ENCODE measurements at regions not wholly inside any gene's neighbourhood (a gene's known extent, or its start where the extent isn't known, plus 50 kb on each side); places are given as distances from the start of the nearest gene placed in this dataset.
A peak's percentile ranks its signal among the peaks of the same experiment; 100 is the strongest.
"Not testable (repeated sequence)": the region's sequence is repeated elsewhere in the genome, so short reads cannot be mapped to it uniquely, and the experiment has no call there.

DNA sequence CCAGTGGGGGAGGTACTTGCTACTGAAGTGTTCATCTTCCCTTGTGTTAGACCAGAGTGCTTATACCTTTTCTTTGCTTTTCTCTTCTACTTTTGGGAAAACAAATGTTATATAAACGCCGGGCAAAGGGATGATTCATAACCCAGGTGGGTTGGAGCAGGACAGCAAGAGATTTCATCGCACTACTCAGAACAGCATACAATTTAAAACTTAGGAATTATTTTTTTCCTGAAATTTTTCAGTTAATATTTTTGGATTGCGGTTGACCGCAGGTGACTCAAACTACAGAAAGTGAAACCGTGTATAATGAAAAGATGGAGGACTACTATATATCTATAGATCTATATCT, 270.0 kb upstream of the RGMA start:
- H3K27ac ChIP-seq, result no peak overlapping the region
- POLR2A ChIA-PET (ENCODE audit: low non-redundant PET), result no interaction called here
- CTCF ChIA-PET, result interaction anchor here (0.5 to 0.6 kb wide), 2 partner anchors 87 to 789 kb away, joined by 4 to 5 read pairs; no protein-coding TSS in a partner anchor
- TF ChIP-seq, protein P1, sequence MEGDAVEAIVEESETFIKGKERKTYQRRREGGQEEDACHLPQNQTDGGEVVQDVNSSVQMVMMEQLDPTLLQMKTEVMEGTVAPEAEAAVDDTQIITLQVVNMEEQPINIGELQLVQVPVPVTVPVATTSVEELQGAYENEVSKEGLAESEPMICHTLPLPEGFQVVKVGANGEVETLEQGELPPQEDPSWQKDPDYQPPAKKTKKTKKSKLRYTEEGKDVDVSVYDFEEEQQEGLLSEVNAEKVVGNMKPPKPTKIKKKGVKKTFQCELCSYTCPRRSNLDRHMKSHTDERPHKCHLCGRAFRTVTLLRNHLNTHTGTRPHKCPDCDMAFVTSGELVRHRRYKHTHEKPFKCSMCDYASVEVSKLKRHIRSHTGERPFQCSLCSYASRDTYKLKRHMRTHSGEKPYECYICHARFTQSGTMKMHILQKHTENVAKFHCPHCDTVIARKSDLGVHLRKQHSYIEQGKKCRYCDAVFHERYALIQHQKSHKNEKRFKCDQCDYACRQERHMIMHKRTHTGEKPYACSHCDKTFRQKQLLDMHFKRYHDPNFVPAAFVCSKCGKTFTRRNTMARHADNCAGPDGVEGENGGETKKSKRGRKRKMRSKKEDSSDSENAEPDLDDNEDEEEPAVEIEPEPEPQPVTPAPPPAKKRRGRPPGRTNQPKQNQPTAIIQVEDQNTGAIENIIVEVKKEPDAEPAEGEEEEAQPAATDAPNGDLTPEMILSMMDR (conservative IDR thresholded peaks at IDR 0.05; ENCODE audit: low read depth), result no peak
- no peak for DNase-seq (ENCODE audit: low spot score)

DNA sequence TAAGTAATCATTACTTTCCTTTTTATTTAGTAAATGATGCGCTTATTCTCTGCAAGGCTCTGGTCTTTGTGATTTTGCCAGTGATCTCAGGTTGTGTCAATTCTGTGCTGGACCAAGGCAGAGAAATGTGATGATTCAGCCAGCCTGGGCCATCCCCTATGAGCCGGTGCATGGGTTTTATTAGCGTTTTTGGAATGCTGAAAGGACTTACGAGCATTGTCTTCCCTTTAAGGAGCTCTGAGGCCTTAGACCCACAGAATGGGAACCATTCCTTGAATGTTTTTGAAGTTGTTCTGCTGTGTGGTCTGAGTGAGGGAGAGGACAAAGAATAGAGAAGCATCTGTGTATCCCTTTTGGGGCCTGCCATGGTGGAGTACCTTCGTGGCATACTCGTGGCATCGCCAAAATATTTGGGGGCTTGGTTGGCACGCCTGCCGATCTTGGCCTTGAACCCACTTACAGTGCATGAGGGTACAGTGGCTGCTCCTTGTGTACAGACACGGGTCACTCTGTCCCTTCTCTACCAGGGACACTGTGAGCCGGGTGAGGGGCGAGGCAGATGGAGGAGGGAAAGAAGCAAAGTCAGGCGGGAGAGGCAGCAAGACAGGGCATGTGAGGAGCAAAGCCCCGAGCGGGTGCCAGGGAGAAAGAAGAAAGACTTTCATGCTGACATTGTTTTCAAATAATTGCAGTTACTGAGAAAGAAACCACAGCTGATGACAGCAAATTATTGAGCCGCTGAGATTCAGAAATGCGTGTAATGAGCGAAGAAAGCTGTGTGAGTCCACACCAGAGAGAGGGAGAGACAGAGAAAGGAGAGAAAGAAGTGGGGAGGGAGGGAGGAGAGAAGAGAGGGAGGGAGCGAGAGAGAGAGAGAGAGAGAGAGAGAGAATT, 269.4 kb upstream of the RGMA start:
- H3K27ac ChIP-seq, result peak overlapping the region; percentile 38; the same call in 1 of the 2 replicates
- no peak for DNase-seq (ENCODE audit: low spot score)
- TF ChIP-seq, protein P1 (conservative IDR thresholded peaks at IDR 0.05; ENCODE audit: low read depth), result no peak
- POLR2A ChIA-PET (ENCODE audit: low non-redundant PET), result no interaction called here
- CTCF ChIA-PET, result interaction anchor here (0.5 kb wide), 1 partner anchor 789 kb away, joined by 4 read pairs; no protein-coding TSS in a partner anchor

DNA sequence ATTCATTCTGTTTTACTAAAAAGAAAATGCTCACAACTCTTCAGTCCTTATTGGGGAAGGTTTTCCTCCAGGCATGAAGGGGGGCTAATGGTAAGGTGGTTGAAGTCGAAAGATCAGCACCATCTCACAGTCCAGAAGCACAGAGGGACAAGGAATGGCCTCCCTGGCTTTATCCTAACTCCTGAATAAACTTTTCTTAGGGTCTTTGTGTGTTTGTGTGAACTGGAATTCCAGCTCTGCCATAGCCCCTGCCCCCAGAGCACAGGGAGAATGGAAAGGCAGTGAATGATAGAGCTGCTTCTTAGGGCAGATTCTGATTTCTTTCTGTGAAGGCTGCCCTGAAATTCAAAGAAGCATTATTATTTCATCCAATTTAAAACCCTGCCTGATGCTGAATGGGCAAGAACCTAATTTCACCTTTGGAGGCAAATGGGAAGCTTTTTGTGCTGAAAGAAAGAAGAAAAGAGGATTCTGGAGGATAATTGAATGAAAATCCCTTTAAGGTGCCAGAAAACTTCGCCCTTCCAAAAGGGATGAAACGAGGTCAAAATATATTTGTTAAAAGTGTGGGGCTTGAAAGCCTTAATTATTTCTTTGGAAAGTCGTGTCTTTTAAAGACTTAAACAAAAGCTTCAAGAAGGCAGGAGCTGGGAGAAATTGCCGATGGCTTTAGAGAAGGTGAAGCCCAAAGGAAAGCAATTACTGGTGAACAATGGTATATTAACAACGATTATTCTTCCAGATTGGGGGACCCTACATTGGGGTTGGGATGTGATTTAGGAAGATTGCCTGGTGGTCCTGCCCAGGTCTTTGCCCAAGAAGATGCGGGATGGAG, 259.9 kb upstream of the RGMA start:
- ChIA-PET CTCF (interaction anchor here (0.6 to 0.7 kb wide), 2 partner anchors 300 to 769 kb away, joined by 3 to 4 read pairs; no protein-coding TSS in a partner anchor), POLR2A (ENCODE audit: low non-redundant PET) (no interaction called here)
- TF ChIP-seq, protein P1 (conservative IDR thresholded peaks at IDR 0.05; ENCODE audit: low read depth), result no peak
- H3K27ac ChIP-seq, result no peak overlapping the region
- no peak for DNase-seq (ENCODE audit: low spot score)

DNA sequence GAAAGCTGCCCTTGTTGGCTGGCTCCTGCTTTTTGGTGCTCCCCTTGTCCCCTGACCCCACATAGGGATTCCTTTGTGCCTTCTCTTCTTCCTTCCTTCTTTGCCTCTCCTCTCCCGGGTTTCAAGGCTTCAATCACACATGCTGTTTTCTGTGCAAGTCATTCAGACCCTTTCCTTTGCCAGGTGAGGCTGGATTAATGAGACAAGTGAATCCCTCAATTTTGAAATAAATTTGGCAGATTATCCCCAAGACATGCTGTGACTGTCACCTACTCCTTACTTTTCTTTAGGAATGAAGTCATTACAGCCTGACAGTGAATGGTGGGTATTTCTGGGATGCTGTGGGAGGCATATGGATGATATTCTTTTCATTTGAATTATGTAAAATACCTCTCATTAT, 259.0 kb upstream of the RGMA start:
- CTCF ChIA-PET, result interaction anchor here (0.6 to 0.7 kb wide), 2 partner anchors 167 to 770 kb away, joined by 3 read pairs; no protein-coding TSS in a partner anchor
- POLR2A ChIA-PET (ENCODE audit: low non-redundant PET), result no interaction called here
- TF ChIP-seq, protein P1 (conservative IDR thresholded peaks at IDR 0.05; ENCODE audit: low read depth), result no peak

DNA sequence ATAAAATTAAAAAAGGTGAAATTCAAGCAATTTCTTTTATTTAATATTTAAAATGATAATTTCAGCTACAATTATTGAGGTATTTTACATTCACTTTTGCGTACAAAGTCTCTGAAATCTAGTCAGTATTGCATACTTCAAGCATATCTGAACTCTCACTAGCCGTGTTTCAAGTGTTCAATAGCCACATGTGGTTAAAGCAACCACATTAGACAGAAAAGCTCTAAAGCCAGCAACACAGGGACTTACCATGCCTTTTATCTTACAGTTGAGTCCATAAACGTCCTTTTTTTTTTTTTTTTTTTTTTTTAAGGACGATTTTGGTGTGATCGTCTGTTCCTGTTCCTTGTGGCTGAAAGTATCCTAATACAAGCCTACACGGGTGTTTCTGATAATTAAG, 257.0 kb upstream of the RGMA start:
- no peak for DNase-seq (ENCODE audit: low spot score)
- POLR2A ChIA-PET (ENCODE audit: low non-redundant PET), result no interaction called here
- TF ChIP-seq, protein P1 (conservative IDR thresholded peaks at IDR 0.05; ENCODE audit: low read depth), result no peak
- H3K27ac ChIP-seq, result no peak overlapping the region
- CTCF ChIA-PET, result interaction anchor here (0.6 kb wide), 2 partner anchors 11 to 651 kb away, joined by 4 to 5 read pairs; no protein-coding TSS in a partner anchor

More for the DNA sequence above, 259.0 kb upstream of the RGMA start:
- no peak for DNase-seq (ENCODE audit: low spot score)
- H3K27ac ChIP-seq, result no peak overlapping the region

DNA sequence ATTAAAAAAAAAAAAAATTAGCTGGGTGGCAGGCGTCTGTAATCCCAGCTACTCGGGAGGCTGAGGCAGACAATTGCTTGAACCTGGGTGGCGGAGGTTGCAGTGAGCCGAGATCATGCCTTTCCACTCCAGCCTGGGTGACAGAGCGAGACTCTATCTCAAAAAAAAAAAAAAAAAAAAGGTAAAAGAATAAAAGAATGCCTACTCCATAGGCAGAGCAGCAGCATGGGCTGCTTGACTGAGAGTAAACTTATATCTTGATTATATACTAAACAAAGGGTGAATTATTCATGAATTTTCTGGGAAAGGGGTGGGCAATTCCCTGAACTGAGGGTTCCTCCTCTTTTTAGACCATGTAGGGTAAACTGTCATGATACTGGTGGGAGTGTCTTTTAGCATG, 254.4 kb upstream of the RGMA start:
- H3K27ac ChIP-seq; POLR2A ChIA-PET (ENCODE audit: low non-redundant PET); DNase-seq (ENCODE audit: low spot score): not testable (repeated sequence)
- CTCF ChIA-PET, result interaction anchor here (0.9 kb wide), 1 partner anchor 256 kb away, joined by 3 read pairs; no protein-coding TSS in a partner anchor

Data from RWPE1 (cell line).